ENCODE measurements at regions not wholly inside any gene's neighbourhood (a gene's known extent, or its start where the extent isn't known, plus 50 kb on each side); places are given as distances from the start of the nearest gene placed in this dataset.
"Not testable (repeated sequence)": the region's sequence is repeated elsewhere in the genome, so short reads cannot be mapped to it uniquely, and the experiment has no call there.

DNA sequence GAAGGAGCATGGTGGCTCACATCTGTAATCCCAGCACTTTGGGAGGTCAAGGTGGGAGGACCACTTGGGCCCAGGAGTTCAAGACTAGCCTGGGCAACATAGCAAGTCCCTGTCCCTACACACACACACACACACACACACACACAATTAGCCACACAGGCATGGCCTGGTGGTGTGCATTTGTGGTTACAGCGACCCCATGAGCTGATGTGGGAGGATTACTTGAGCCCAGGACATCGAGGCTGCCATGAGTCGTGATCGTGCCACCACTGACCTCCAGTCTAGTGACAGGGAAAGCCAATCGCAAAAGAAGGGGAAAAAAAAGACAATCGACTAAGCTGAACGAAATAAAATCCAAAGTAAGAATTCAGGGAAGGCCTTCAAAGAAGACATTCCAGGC is 67.9 kb downstream of the TBX3 start:
- no peak for FAIRE-seq

- no peak for FAIRE-seq
Measured at GRCh38 chr12:114614040-114614439, 69.9 kb downstream of the TBX3 start.

DNA sequence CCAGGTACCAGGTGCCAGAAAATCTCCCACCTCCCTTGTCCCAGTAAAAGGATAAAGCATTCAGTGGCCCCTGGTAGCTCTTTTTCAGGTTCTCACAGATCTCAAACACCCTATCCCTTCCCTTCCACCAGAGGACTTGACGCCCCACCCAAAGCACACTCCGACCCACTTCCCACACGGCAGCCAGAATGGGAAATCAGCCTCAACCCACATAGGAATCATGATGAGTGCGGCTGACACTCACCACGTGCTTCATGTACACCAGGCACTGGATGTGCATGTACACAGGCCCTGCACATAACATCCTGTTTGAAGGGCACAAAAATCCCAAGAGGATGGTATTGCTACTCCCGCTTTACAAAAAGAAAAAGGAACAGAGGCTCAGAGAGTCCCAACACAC is 71.9 kb downstream of the TBX3 start:
- FAIRE-seq: no peak

- no peak for FAIRE-seq
Measured at GRCh38 chr12:114611145-114612018, 72.6 kb downstream of the TBX3 start.

GRCh38 chr12:114608509-114608908 is 75.5 kb downstream of the TBX3 start:
- no peak for FAIRE-seq

DNA sequence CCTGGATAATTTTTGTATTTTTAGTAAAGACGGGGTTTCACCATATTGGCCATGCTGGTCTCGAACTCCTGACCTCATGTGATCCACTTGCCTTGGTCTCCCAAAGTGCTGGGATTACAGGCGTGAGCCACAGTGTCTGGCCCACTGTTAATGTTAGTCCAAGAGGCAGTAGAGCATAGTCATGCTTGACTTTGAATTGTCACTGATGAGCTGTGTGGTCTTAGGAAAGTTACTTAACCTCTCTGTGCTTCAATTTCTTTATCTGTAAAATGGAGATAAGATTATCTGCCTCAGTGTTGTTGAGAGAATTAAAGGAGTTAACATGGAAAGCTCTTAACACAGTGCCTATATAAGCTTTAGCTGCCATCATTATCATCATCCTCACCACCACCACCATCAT is 78.1 kb downstream of the TBX3 start:
- no peak for FAIRE-seq

DNA sequence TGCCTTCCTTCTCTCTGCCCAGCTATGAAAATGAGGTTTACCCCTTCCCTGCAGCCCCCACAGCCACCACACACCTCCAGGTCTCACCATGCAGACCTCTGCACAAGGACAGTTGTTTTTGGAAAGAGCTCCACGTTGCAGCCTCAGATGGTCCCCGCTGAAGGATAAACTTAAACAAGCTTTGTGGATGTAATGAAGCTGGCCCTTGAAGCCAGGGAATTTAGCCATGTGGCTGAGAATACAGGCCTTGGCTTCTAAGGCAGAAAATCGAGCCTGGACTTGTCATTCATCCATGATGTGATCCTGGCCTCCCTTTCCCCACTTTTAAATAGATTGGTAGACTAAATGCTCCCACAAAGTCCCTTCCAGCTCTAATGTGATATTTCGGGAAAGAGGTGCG is 79.4 kb downstream of the TBX3 start:
- FAIRE-seq: no peak

DNA sequence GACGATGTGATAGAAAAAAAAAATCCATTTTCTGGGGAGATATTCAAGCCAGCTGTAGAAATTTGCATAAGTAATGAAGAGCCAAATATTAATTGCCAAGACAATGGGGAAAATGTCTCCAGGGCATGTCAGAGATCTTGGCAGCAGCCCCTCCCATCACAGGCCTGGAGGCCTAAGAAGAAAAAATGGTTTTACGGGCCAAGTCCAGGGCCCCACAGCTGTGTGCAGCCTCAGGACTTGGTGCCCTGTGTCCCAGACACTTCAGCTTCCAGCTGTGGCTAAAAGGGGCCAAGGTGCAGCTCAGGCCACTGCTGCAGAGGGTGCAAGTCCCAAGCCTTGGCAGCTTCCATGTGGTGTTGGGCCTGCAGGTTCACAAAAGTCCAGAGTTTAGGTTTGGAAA is 83.4 kb downstream of the TBX3 start:
- FAIRE-seq: not testable (repeated sequence)

GRCh38 chr12:114598111-114598510 is 85.9 kb downstream of the TBX3 start:
- FAIRE-seq: no peak

- FAIRE-seq: no peak
Measured at GRCh38 chr12:114592946-114593345, 91.0 kb downstream of the TBX3 start.

GRCh38 chr12:114588061-114588460 is 95.9 kb downstream of the TBX3 start:
- FAIRE-seq: no peak

GRCh38 chr12:114580306-114580705 is 103.7 kb downstream of the TBX3 start:
- no peak for FAIRE-seq

DNA sequence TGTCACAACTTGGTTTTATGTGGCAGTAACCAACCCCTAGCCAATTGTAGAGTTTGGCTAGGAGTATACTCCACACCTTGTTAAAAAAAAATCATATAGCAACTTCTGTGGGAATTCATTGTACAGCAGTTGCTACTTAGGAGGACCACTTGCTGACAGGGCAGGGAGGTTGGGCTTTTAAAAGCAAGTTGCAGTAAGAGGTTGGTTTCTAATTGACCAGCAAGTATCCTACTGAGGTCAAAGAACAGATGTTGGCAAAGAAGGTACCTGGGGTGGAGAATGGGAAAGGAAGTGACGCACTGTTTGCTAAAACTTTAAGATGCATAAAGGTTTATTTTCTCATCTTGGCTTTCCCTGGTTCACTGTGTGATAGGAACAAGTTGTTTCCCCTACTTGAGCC is 104.6 kb downstream of the TBX3 start:
- FAIRE-seq: no peak

DNA sequence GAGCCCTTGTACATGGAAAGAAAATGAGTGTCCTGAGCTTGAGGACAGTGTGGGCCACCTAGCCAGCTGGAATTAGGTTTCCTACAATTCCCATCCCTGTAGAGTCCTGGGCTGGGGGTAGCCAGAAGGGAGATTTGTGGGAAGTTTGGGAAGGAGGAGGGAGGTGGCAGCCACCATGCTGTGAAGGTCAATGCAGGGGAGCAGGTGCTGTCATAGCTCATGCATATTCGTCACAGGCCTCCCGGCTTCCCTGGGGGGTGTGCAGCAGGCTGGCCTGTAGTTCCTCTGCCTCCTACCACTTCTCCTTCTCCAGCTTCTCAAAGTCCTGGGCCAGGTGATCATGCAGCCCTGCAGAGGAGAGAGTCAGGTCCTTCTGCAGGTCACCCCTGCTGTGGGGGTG is 121.3 kb downstream of the TBX3 start:
- FAIRE-seq: no peak

DNA sequence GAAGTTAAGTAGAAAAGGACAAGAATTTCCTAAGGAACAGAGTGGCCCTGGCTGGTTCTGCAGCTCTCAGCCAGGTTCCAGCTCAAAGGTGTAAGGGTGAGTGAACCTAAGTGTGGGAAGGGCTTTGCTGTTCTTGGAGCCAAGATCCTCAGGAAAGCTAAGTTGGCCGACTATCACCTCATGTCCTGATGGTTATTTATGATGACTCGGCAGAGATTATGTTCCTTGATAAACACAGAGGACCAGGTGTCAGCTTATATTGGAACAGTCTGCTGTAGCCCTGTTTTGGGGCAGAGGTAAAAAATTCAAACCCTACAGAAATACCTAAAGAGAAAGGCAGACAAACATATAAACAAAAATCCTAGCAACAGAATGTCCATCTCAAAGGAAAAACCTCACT is 128.5 kb downstream of the TBX3 start:
- no peak for FAIRE-seq

GRCh38 chr12:114547636-114548035 is 136.3 kb downstream of the TBX3 start:
- FAIRE-seq: no peak

DNA sequence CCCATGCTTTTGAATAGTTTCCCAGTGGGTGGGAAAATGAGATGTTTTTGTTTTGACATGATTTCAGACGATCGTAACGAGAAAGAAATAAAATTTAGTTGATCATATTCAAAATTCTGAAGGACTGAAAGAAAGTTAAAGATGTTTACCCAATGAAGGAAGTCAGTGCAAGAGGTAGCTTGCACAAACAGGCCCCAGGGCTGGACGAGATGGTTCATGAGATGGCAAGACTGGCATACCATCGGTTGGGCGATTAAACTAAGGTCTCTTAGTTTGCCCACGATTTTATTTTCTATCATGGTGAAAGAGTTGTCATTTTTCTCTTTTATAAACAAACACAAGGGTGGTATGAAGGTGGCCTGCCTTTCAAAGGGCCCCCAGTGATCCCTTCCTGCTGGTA is 124.5 kb upstream of the TBX5 start:
- no peak for FAIRE-seq

DNA sequence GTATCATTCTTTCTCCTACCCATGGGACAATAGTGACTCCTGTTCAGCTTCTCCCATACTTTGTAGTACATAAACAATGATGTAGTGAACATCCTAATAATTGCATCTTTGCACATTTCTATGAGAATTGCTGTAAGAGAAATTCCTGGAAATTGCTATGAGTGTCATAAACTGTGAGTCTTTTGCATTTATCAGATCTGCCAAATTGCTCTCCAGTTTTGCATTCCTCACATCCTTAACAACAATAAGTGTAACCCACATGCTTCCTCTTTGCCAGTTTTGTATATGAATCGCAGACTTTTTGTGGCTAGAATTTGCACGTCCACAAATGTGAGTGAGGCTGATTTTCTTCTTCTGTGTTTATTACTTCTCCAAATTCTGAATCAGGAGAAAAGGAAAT is 124.0 kb upstream of the TBX5 start:
- no peak for FAIRE-seq

DNA sequence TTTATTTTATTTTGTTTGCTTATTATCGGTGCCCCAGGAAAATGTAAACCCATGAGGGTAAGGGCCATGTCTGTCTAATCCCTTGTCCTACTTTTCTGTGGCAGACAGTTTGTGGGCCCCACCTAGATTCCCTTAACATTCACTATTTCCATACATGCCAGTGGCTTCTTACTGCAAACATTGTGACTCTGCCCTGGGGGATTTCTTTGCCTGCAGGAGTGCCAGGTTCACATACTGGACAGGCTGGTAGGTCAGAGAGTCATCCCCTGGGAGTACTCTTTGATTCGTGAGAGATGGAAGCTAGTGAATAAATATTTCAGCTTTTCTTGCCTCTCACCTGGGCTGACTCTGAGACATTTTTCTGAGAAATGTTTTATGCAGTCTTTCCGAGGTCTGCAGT is 122.8 kb upstream of the TBX5 start:
- FAIRE-seq: no peak

- FAIRE-seq: not testable (repeated sequence)
Measured at GRCh38 chr12:114521160-114521559, 115.2 kb upstream of the TBX5 start.

DNA sequence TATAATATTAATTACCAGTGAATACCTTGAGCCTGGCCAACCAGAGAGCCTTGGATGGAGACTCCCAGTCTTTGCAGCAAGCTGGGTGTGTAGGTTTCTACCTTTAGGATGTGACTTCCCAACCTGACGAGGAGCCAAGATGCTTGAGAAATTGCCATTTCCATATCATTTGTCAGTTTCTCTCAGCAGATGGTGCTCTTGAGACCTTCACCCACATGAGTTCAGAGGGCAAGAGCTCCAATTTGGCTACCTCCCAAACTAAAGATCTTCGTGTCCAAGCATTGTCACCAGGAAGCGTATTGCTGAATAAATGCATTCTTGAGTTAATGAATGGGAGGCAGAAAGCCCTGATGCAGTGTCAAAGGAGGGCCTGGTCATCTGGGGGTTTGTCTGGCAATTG is 106.4 kb upstream of the TBX5 start:
- FAIRE-seq: no peak

- no peak for FAIRE-seq
Measured at GRCh38 chr12:114508529-114509129, 102.7 kb upstream of the TBX5 start.

DNA sequence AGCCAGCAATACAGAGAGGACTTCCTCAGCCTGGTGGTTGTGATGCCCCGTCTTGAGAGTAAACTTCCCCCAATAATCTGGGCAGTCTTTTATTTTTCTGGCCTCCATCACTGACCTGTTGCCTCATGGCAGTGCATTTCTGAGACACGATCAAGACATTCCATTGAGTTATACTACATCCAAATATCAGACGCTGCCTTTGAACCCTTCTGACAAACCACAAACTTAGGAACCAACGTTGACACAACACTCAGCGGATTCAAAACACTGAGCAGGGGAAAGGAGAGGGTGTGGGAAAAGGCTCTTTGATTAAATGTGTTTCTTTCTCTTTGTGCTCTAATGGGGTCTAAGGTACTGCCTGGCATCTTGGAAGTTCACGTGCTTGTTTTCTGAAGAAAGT is 100.7 kb upstream of the TBX5 start:
- no peak for FAIRE-seq

DNA sequence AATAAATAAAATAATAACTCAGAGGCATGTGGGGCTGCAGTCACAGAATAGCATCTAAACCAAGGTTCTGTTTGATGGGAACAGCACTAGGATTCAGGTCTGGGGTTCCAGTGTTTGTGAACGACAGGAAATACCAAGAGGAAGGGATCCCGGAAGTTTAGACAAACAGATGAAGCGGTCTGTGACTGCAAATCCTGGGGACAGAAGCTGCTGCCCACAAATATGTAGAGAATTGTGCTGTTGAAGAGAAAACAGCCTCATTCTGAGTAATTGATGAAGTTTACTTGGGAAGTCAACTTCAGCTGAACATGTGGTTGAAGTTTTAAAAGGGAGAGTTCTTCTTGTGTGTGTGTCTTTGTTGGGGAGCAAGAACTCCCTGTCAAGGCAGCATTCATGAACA is 98.4 kb upstream of the TBX5 start:
- no peak for FAIRE-seq

- FAIRE-seq: no peak
Measured at GRCh38 chr12:114501474-114501807, 95.5 kb upstream of the TBX5 start.
